ENCODE measurements at regions not wholly inside any gene's neighbourhood (a gene's known extent, or its start where the extent isn't known, plus 50 kb on each side); places are given as distances from the start of the nearest gene placed in this dataset.

DNA sequence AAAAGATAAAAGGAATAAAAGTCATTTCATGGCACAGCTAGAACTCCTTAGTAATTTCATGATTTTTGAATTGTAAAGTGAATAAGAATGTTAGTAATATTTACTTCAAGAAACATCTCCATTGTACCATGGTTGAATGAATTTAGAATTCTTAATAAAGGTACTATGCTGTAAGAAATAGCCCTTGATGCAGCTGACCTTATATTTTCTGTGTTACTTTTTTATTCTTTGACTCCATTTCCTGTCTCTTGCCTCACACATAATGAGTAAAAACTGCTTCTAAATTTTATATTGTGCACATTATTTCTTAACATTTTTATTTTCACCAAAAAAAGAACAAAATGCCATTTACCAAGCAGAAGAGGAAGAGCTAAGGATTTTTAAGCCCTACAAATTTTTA is 81.9 kb upstream of the PDHA2 start:
- intact Hi-C loops (cut with DNase I): no loop called here
- no peak for DNase-seq
- TF ChIP-seq, protein P1, sequence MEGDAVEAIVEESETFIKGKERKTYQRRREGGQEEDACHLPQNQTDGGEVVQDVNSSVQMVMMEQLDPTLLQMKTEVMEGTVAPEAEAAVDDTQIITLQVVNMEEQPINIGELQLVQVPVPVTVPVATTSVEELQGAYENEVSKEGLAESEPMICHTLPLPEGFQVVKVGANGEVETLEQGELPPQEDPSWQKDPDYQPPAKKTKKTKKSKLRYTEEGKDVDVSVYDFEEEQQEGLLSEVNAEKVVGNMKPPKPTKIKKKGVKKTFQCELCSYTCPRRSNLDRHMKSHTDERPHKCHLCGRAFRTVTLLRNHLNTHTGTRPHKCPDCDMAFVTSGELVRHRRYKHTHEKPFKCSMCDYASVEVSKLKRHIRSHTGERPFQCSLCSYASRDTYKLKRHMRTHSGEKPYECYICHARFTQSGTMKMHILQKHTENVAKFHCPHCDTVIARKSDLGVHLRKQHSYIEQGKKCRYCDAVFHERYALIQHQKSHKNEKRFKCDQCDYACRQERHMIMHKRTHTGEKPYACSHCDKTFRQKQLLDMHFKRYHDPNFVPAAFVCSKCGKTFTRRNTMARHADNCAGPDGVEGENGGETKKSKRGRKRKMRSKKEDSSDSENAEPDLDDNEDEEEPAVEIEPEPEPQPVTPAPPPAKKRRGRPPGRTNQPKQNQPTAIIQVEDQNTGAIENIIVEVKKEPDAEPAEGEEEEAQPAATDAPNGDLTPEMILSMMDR (IDR thresholded peaks at IDR 0.05): no peak

DNA sequence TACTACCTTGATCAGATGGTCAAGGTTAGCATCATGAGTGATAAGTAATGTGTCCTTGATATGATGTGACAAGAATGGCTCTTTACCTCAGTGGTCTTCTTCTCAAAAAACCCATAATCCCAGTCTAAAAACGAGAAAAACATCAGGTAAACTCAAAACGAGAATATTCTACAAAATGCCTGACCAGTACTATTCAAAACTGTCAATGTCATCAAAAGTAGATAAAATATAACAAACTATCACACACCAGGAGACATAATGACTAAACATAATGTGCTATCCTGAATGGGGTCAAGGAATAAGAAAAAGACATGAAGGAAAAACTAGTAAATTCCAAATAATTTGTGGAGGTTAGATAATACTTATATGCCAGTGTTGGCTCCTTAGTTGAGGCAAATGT is 85.2 kb upstream of the PDHA2 start:
- H3K4me1 ChIP-seq: no peaks in the 10 kb centered on the region
- H3K27ac ChIP-seq: no peak overlapping the region
- intact Hi-C loops (cut with DNase I): no loop called here
- no peak for ATAC-seq
- H3K36me3 ChIP-seq: no peaks in the 10 kb centered on the region
- TF ChIP-seq, protein P1 (IDR thresholded peaks at IDR 0.05): no peak
- H3K27me3 ChIP-seq: no peaks in the 10 kb centered on the region
- no peaks in the 10 kb centered on the region for H3K9me3 ChIP-seq
- no peak overlapping the region for H3K4me3 ChIP-seq
- no peak for DNase-seq

More for the DNA sequence above, 81.9 kb upstream of the PDHA2 start:
- H3K27me3 ChIP-seq: no peaks in the 10 kb centered on the region
- H3K4me3 ChIP-seq: no peak overlapping the region
- ATAC-seq: no peak
- no peaks in the 10 kb centered on the region for H3K9me3 ChIP-seq
- H3K27ac ChIP-seq: no peak overlapping the region
- no peaks in the 10 kb centered on the region for H3K36me3 ChIP-seq
- no peaks in the 10 kb centered on the region for H3K4me1 ChIP-seq

GRCh38 chr4:95749204-95749603 is 90.7 kb upstream of the PDHA2 start:
- DNase-seq: no peak
- no peaks in the 10 kb centered on the region for H3K27me3 ChIP-seq
- TF ChIP-seq, protein P1 (IDR thresholded peaks at IDR 0.05): no peak

DNA sequence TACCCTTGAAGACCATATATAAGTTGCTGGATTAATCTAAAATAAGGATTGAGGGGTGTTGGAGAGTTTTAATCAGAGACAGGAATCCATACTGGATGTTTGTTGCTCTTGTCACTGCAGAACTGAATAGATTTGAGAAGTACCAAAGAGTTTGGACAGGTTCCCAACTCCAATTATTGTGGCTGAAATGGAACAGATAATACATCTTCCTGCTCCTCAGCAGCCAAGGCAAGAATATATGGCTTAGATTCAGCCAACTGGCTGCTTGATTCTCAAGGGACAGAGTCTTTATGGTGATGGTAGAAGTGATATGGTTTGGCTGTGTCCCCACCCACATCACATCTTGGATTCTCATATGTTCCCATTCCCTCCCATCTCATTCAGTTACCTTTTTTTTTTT is 97.0 kb upstream of the PDHA2 start:
- ATAC-seq (no peak), DNase-seq (no peak)
- no peaks in the 10 kb centered on the region for H3K4me1 ChIP-seq
- intact Hi-C loops (cut with DNase I): no loop called here
- no peaks in the 10 kb centered on the region for H3K36me3 ChIP-seq
- TF ChIP-seq, protein P1 (IDR thresholded peaks at IDR 0.05): no peak
- H3K27me3 ChIP-seq: no peaks in the 10 kb centered on the region
- peaks cover 0 to 17% of the 10 kb centered on the region in 2 donors for H3K9me3 ChIP-seq
- no peak overlapping the region for H3K4me3 ChIP-seq
- no peak overlapping the region for H3K27ac ChIP-seq

More at GRCh38 chr4:95749204-95749603, 90.7 kb upstream of the PDHA2 start:
- Histone ChIP-seq H3K36me3 (no peaks in the 10 kb centered on the region), H3K4me1 (no peaks in the 10 kb centered on the region), H3K4me3 (no peak overlapping the region), H3K27ac (no peak overlapping the region), H3K9me3 (peaks cover 0 to 7% of the 10 kb centered on the region in 2 donors)
- ATAC-seq: no peak
- intact Hi-C loops (cut with DNase I): no loop called here

- no peak for DNase-seq
- Histone ChIP-seq H3K4me1 (no peaks in the 10 kb centered on the region), H3K27me3 (no peaks in the 10 kb centered on the region), H3K4me3 (no peak overlapping the region), H3K27ac (no peak overlapping the region), H3K36me3 (no peaks in the 10 kb centered on the region), H3K9me3 (peaks cover 0 to 17% of the 10 kb centered on the region in 2 donors)
- intact Hi-C loops (cut with DNase I): no loop called here
- no peak for ATAC-seq
- TF ChIP-seq, protein P1 (IDR thresholded peaks at IDR 0.05): no peak
Observed at GRCh38 chr4:95742179-95742578, 97.7 kb upstream of the PDHA2 start.

Measured in left lung (tissue), 4 donors.